WTC11 (cell line): ENCODE measurements at regions not wholly inside any gene's neighbourhood (a gene's known extent, or its start where the extent isn't known, plus 50 kb on each side); places are given as distances from the start of the nearest gene placed in this dataset.

ENCODE experiments used
- ATAC-seq: fragments of 200-7000 bp; cut with Tn5 transposase; 2 replicates; pipeline ENCODE4 v1.10.0; 2021; ENCODE audit warnings: mild to moderate bottlenecking, moderate library complexity
- CTCF ChIA-PET: fragments of 300-600 bp; sonication (Branson Sonifier 250); formaldehyde crosslinking; loops from one replicate; lab custom pipeline; 2021; ENCODE audit warnings: antibody characterized with exemption; lab: Charles Lee
- POLR2A ChIA-PET: fragments of 350-600 bp; sonication (Branson Sonifier 250); formaldehyde crosslinking; loops from one replicate; lab custom pipeline; 2021; ENCODE audit warnings: antibody characterized with exemption; lab: Charles Lee
- DNase-seq: peaks from one replicate; pipeline ENCODE4 v3.0.0; 2021; ENCODE audit warnings: low spot score
- H3K27ac Mint-ChIP-seq: 2 replicates; pipeline ENCODE4 v1.8.0; 2021; ENCODE audit warnings: mixed read lengths
- H3K27me3 Mint-ChIP-seq: 2 replicates; pipeline ENCODE4 v1.8.0; 2021; ENCODE audit warnings: low read depth, mild to moderate bottlenecking, moderate library complexity, mixed read lengths
- H3K36me3 Mint-ChIP-seq: 2 replicates; pipeline ENCODE4 v1.8.0; 2021; ENCODE audit warnings: mixed read lengths
- H3K4me1 Mint-ChIP-seq: 2 replicates; pipeline ENCODE4 v1.8.0; 2022; ENCODE audit warnings: mixed read lengths
- H3K4me3 Mint-ChIP-seq: 2 replicates; pipeline ENCODE4 v1.8.0; 2021; ENCODE audit warnings: mild to moderate bottlenecking, moderate library complexity, mixed read lengths
- H3K9me3 Mint-ChIP-seq: 2 replicates; pipeline ENCODE4 v1.8.0; 2021; ENCODE audit warnings: mixed read lengths
- CBFB ChIP-seq: sonication (generic); formaldehyde crosslinking; IDR thresholded peaks from 2 replicates; pipeline ENCODE4 v1.8.1; 2022; ENCODE audit warnings: mild to moderate bottlenecking, low read depth, missing genetic modification reagents
- ESRRA ChIP-seq: sonication (generic); formaldehyde crosslinking; IDR thresholded peaks from 2 replicates; pipeline ENCODE4 v1.8.1; 2022; ENCODE audit warnings: mild to moderate bottlenecking, missing genetic modification reagents, borderline replicate concordance
- FOXK1 ChIP-seq: sonication (generic); formaldehyde crosslinking; IDR thresholded peaks from 2 replicates; pipeline ENCODE4 v1.8.0; 2022; ENCODE audit warnings: mild to moderate bottlenecking, moderate library complexity, missing genetic modification reagents
- FOXP1 ChIP-seq: sonication (generic); formaldehyde crosslinking; IDR thresholded peaks from 2 replicates; pipeline ENCODE4 v1.8.0; 2022; ENCODE audit warnings: missing genetic modification reagents, mild to moderate bottlenecking, moderate library complexity, borderline replicate concordance
- HMGA2 ChIP-seq: fragments of 250-450 bp; sonication (Bioruptor Pico); IDR thresholded peaks from 2 replicates; pipeline ENCODE4 v1.4.0; 2021; ENCODE audit warnings: mild to moderate bottlenecking, moderate library complexity
- IRF1 ChIP-seq: sonication (generic); formaldehyde crosslinking; IDR thresholded peaks from 2 replicates; pipeline ENCODE4 v1.8.0; 2023; ENCODE audit warnings: missing genetic modification reagents
- JUN ChIP-seq: sonication (generic); formaldehyde crosslinking; IDR thresholded peaks from 2 replicates; pipeline ENCODE4 v1.8.0; 2023; ENCODE audit warnings: mild to moderate bottlenecking, missing genetic modification reagents
- NFATC4 ChIP-seq: fragments of 250-450 bp; sonication (Bioruptor Pico); IDR thresholded peaks from 2 replicates; pipeline ENCODE4 v1.9.0; 2021; ENCODE audit warnings: mild to moderate bottlenecking
- NR2C2 ChIP-seq: sonication (generic); formaldehyde crosslinking; IDR thresholded peaks from 2 replicates; pipeline ENCODE4 v1.8.0; 2022; ENCODE audit warnings: mild to moderate bottlenecking, missing genetic modification reagents
- OVOL2 ChIP-seq: fragments of 250-450 bp; sonication (Bioruptor Pico); IDR thresholded peaks from 2 replicates; pipeline ENCODE4 v1.9.0; 2021; ENCODE audit warnings: mild to moderate bottlenecking, borderline replicate concordance
- PRRX2 ChIP-seq: fragments of 250-450 bp; sonication (Bioruptor Pico); IDR thresholded peaks from 2 replicates; pipeline ENCODE4 v1.8.0; 2021; ENCODE audit warnings: mild to moderate bottlenecking
- RELA ChIP-seq: sonication (generic); formaldehyde crosslinking; IDR thresholded peaks from 2 replicates; pipeline ENCODE4 v1.8.1; 2022; ENCODE audit warnings: missing genetic modification reagents, mild to moderate bottlenecking, borderline replicate concordance
- SMAD4 ChIP-seq: sonication (generic); formaldehyde crosslinking; IDR thresholded peaks from 2 replicates; pipeline ENCODE4 v1.8.0; 2022; ENCODE audit warnings: mild to moderate bottlenecking, missing genetic modification reagents
- SOX15 ChIP-seq: fragments of 250-450 bp; sonication (Bioruptor Pico); IDR thresholded peaks from 2 replicates; pipeline ENCODE4 v1.9.0; 2021; ENCODE audit warnings: mild to moderate bottlenecking
- SP1 ChIP-seq: sonication (generic); formaldehyde crosslinking; conservative IDR thresholded peaks from 2 replicates; pipeline ENCODE4 v1.8.1; 2022; ENCODE audit warnings: missing genetic modification reagents
- STAT6 ChIP-seq: sonication (generic); formaldehyde crosslinking; conservative IDR thresholded peaks from 2 replicates; pipeline ENCODE4 v1.8.1; 2023; ENCODE audit warnings: mild to moderate bottlenecking, low read depth, missing genetic modification reagents, moderate library complexity
- TCF7 ChIP-seq: sonication (generic); formaldehyde crosslinking; IDR thresholded peaks from 2 replicates; pipeline ENCODE4 v1.8.0; 2022; ENCODE audit warnings: mild to moderate bottlenecking, low read depth, missing genetic modification reagents, moderate library complexity
- TEAD1 ChIP-seq: sonication (generic); formaldehyde crosslinking; IDR thresholded peaks from 2 replicates; pipeline ENCODE4 v1.8.0; 2022; ENCODE audit warnings: mild to moderate bottlenecking, missing genetic modification reagents
- TP53 ChIP-seq: sonication (generic); formaldehyde crosslinking; IDR thresholded peaks from 2 replicates; pipeline ENCODE4 v1.8.1; 2023; ENCODE audit warnings: mild to moderate bottlenecking, missing genetic modification reagents
- ZNF219 ChIP-seq: sonication (generic); formaldehyde crosslinking; IDR thresholded peaks from 2 replicates; pipeline ENCODE4 v1.8.0; 2023; ENCODE audit warnings: missing genetic modification reagents, mild to moderate bottlenecking, borderline replicate concordance
- ZNF317 ChIP-seq: sonication (generic); formaldehyde crosslinking; IDR thresholded peaks from 2 replicates; pipeline ENCODE4 v1.8.1; 2023; ENCODE audit warnings: low read depth, mild to moderate bottlenecking, moderate library complexity, missing genetic modification reagents, borderline replicate concordance
- ZNF416 ChIP-seq: fragments of 250-450 bp; sonication (Bioruptor Pico); IDR thresholded peaks from 2 replicates; pipeline ENCODE4 v1.9.0; 2021; ENCODE audit warnings: mild to moderate bottlenecking, inconsistent platforms
- ZNF512 ChIP-seq: sonication (generic); formaldehyde crosslinking; IDR thresholded peaks from 2 replicates; pipeline ENCODE4 v1.8.1; 2022; ENCODE audit warnings: missing genetic modification reagents, borderline replicate concordance
- ZSCAN18 ChIP-seq: fragments of 250-450 bp; sonication (Bioruptor Pico); IDR thresholded peaks from 2 replicates; pipeline ENCODE4 v2.1.2; 2022; ENCODE audit warnings: mild to moderate bottlenecking, moderate library complexity
- TF ChIP-seq, protein P1 (sequence below): fragments of 250-450 bp; sonication (Bioruptor Pico); IDR thresholded peaks from 2 replicates; pipeline ENCODE4 v1.9.0; 2021; ENCODE audit warnings: moderate library complexity, mild to moderate bottlenecking, inconsistent platforms, borderline replicate concordance
- TF ChIP-seq, protein P2 (sequence below): sonication (generic); formaldehyde crosslinking; IDR thresholded peaks from 2 replicates; pipeline ENCODE4 v1.8.1; 2022; ENCODE audit warnings: low read depth, mild to moderate bottlenecking, moderate library complexity, missing genetic modification reagents, borderline replicate concordance

DNA sequence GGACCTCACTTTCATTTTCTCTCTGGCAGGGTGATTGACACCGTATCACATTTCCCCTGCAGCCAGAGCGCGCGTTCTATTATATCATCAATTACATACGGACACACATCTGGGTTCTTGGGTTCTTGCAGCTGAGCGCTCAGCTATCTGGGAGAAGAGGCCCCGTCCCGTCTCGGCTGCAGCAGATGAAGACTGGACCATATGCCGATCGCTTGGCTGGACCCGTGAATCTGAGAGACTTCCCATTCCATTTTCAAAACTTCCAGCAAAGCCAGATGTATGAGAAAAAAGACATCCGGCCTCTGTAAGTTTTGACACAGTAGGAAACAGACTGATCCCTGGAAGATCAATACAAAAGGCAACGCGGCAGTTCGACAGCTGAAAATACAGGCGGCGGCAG is 99.8 kb downstream of the JCAD start:
- Mint-ChIP-seq H3K36me3 (no peaks in the 10 kb centered on the region), H3K27ac (no peak overlapping the region), H3K27me3 (no peaks in the 10 kb centered on the region), H3K4me3 (no peak overlapping the region), H3K4me1 (peaks cover 3% of the 10 kb centered on the region), H3K9me3 (peaks cover 8% of the 10 kb centered on the region)
- ChIA-PET POLR2A (no interaction called here), CTCF (no interaction called here)
- TF ChIP-seq, protein P1, sequence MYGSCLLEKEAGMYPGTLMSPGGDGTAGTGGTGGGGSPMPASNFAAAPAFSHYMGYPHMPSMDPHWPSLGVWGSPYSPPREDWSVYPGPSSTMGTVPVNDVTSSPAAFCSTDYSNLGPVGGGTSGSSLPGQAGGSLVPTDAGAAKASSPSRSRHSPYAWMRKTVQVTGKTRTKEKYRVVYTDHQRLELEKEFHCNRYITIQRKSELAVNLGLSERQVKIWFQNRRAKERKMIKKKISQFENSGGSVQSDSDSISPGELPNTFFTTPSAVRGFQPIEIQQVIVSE (CRISPR knock-in tag), result no peak
- TF ChIP-seq ZSCAN18 (CRISPR knock-in tag) (no peak), SOX15 (CRISPR knock-in tag) (no peak), IRF1 (CRISPR knock-in tag) (no peak), FOXK1 (no peak), OVOL2 (no peak), TP53 (CRISPR knock-in tag) (no peak), NR2C2 (CRISPR knock-in tag) (no peak), NFATC4 (CRISPR knock-in tag) (no peak), FOXP1 (CRISPR knock-in tag) (no peak), TEAD1 (CRISPR knock-in tag) (no peak), TCF7 (CRISPR knock-in tag) (no peak), STAT6 (CRISPR knock-in tag) (no peak), ZNF317 (no peak), HMGA2 (CRISPR knock-in tag) (no peak), ZNF416 (CRISPR knock-in tag) (no peak), ESRRA (CRISPR knock-in tag) (no peak), JUN (CRISPR knock-in tag) (no peak)
- TF ChIP-seq, protein P2, sequence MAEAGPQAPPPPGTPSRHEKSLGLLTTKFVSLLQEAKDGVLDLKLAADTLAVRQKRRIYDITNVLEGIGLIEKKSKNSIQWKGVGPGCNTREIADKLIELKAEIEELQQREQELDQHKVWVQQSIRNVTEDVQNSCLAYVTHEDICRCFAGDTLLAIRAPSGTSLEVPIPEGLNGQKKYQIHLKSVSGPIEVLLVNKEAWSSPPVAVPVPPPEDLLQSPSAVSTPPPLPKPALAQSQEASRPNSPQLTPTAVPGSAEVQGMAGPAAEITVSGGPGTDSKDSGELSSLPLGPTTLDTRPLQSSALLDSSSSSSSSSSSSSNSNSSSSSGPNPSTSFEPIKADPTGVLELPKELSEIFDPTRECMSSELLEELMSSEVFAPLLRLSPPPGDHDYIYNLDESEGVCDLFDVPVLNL (CRISPR knock-in tag), result no peak
- no peak for DNase-seq
- no peak for ATAC-seq

GRCh38 chr10:29958440-29958839 is 100.9 kb downstream of the JCAD start:
- ATAC-seq (no peak), DNase-seq (no peak)
- no peaks in the 10 kb centered on the region for H3K36me3 Mint-ChIP-seq
- CTCF ChIA-PET, result no interaction called here
- peaks cover 8% of the 10 kb centered on the region for H3K9me3 Mint-ChIP-seq
- H3K4me3 Mint-ChIP-seq, result no peak overlapping the region
- H3K27me3 Mint-ChIP-seq, result no peaks in the 10 kb centered on the region
- POLR2A ChIA-PET, result no interaction called here
- no peak overlapping the region for H3K27ac Mint-ChIP-seq
- H3K4me1 Mint-ChIP-seq, result peaks cover 3% of the 10 kb centered on the region
- TF ChIP-seq ZNF219, result no peak
- TF ChIP-seq SMAD4 (CRISPR knock-in tag), result no peak
- no peak for TF ChIP-seq ZSCAN18 (CRISPR knock-in tag)
- no peak for TF ChIP-seq RELA (CRISPR knock-in tag)
- no peak for TF ChIP-seq CBFB
- no peak for TF ChIP-seq ESRRA (CRISPR knock-in tag)
- no peak for TF ChIP-seq PRRX2 (CRISPR knock-in tag)
- TF ChIP-seq SP1 (CRISPR knock-in tag), result no peak
- TF ChIP-seq ZNF512 (CRISPR knock-in tag), result no peak
